ENCODE measurements at regions not wholly inside any gene's neighbourhood (a gene's known extent, or its start where the extent isn't known, plus 50 kb on each side); places are given as distances from the start of the nearest gene placed in this dataset.
"Not testable (repeated sequence)": the region's sequence is repeated elsewhere in the genome, so short reads cannot be mapped to it uniquely, and the experiment has no call there.

DNA sequence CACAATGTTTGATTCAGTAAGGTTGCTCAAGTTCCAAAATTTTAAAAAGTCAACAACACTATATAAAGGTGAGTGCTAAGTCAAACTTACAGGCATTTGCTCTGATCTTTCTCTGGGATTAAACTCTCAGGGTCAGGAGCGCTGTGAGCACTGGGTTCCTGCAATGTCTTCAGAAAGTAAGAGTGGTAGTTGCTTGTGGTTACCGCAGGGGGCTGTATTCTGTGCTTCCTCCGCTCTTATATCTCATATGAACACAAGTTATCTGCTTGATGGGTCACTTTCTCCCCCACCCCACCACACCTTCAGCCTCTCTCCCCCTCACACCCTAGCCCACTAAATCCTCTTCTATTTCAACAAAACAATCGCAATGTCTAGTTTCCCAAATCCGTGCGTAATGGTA lies 116.4 kb upstream of the IGSF1 start:
- TF ChIP-seq, protein P1, sequence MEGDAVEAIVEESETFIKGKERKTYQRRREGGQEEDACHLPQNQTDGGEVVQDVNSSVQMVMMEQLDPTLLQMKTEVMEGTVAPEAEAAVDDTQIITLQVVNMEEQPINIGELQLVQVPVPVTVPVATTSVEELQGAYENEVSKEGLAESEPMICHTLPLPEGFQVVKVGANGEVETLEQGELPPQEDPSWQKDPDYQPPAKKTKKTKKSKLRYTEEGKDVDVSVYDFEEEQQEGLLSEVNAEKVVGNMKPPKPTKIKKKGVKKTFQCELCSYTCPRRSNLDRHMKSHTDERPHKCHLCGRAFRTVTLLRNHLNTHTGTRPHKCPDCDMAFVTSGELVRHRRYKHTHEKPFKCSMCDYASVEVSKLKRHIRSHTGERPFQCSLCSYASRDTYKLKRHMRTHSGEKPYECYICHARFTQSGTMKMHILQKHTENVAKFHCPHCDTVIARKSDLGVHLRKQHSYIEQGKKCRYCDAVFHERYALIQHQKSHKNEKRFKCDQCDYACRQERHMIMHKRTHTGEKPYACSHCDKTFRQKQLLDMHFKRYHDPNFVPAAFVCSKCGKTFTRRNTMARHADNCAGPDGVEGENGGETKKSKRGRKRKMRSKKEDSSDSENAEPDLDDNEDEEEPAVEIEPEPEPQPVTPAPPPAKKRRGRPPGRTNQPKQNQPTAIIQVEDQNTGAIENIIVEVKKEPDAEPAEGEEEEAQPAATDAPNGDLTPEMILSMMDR (IDR thresholded peaks at IDR 0.05; ENCODE audit: control extremely low read depth, extremely low read depth): no peak
- H3K36me3 ChIP-seq (ENCODE audit: control insufficient read depth in 4 of 4, insufficient read depth in 4 of 4, low read length in 4 of 4): no peaks in the 10 kb centered on the region
- 46 to 69% methylated on average over 6 of the region's 6 CpGs for WGBS, 2 donors
- H3K27me3 ChIP-seq (ENCODE audit: control insufficient read depth in 3 of 3, insufficient read depth in 3 of 3, low read length in 2 of 3): peaks cover 0 to 45% (median 11%) of the 10 kb centered on the region in 3 donors
- no peak overlapping the region for H3K27ac ChIP-seq (ENCODE audit: low read depth in 1 of 2, low read length in 1 of 2)
- no peak overlapping the region for H3K9ac ChIP-seq (ENCODE audit: insufficient read depth in 1 of 2, low read length in 2 of 2)
- DNase-seq (no peak), ATAC-seq (ENCODE audit: insufficient read depth, low FRiP score) (no peak)
- no peaks in the 10 kb centered on the region for H3K4me1 ChIP-seq (ENCODE audit: control insufficient read depth in 5 of 5, insufficient read depth in 5 of 5, low read length in 5 of 5)
- H3K9me3 ChIP-seq (ENCODE audit: control insufficient read depth in 4 of 4, insufficient read depth in 3 of 4, low read length in 3 of 4): no peaks in the 10 kb centered on the region
- no peak overlapping the region for H3K4me3 ChIP-seq

DNA sequence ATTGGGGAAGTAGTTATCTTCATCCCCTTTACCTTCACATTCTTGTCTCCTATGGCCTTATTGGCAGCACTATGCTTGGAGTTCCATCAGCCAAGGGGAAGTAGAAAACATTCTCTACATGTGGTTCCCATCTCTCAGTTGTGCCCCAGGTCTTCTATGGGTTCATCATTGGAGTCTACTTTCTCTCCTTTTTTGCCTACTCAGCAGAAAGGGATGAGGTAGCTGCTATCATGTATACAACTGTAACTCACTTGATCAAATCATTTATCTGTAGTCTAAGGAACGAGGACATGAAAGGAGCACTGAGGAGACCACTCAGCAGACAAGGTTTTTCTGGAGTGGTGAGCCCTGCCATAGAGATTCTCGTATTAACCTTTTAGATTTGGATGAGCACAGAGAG lies 119.0 kb upstream of the OR13H1 start:
- H3K27me3 ChIP-seq (ENCODE audit: control insufficient read depth in 3 of 3, insufficient read depth in 3 of 3, low read length in 2 of 3): peaks cover 0 to 35% (median 12%) of the 10 kb centered on the region in 3 donors
- H3K9me3 ChIP-seq (ENCODE audit: control insufficient read depth in 4 of 4, insufficient read depth in 3 of 4, low read length in 3 of 4): peaks cover 0 to 2% (median 0%) of the 10 kb centered on the region in 4 donors
- H3K4me1 ChIP-seq (ENCODE audit: control insufficient read depth in 5 of 5, insufficient read depth in 5 of 5, low read length in 5 of 5): no peaks in the 10 kb centered on the region
- TF ChIP-seq, protein P1 (IDR thresholded peaks at IDR 0.05; ENCODE audit: control extremely low read depth, extremely low read depth): no peak
- 48 to 71% methylated on average over 2 of the region's 2 CpGs for WGBS, 2 donors
- DNase-seq: no peak
- no peak overlapping the region for H3K27ac ChIP-seq (ENCODE audit: low read depth in 1 of 2, low read length in 1 of 2)
- no peak overlapping the region for H3K4me3 ChIP-seq
- H3K9ac ChIP-seq (ENCODE audit: insufficient read depth in 1 of 2, low read length in 2 of 2): no peak overlapping the region
- ATAC-seq (ENCODE audit: insufficient read depth, low FRiP score): no peak
- H3K36me3 ChIP-seq (ENCODE audit: control insufficient read depth in 4 of 4, insufficient read depth in 4 of 4, low read length in 4 of 4): no peaks in the 10 kb centered on the region

DNA sequence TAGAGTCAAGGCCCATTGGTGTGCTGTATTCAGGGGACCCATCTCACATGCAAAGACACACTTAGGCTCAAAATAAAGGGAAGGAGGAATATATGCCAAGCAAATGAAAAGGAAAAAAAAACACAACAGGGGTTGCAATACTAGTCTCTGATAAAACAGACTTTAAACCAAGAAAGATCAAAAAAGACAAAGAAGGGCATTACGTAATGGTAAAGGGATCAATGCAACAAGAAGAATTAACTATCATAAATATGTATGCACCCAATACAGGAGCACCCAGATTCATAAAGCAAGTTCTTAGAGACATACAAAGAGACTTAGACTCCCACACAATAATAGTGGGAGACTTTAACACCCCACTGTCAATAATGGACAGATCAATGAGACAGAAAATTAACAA lies 113.4 kb upstream of the OR13H1 start:
- H3K27me3 ChIP-seq (ENCODE audit: control insufficient read depth in 3 of 3, insufficient read depth in 3 of 3, low read length in 2 of 3); DNase-seq; H3K27ac ChIP-seq (ENCODE audit: low read depth in 1 of 2, low read length in 1 of 2); H3K9me3 ChIP-seq (ENCODE audit: control insufficient read depth in 4 of 4, insufficient read depth in 3 of 4, low read length in 3 of 4); H3K9ac ChIP-seq (ENCODE audit: insufficient read depth in 1 of 2, low read length in 2 of 2); ATAC-seq (ENCODE audit: insufficient read depth, low FRiP score); H3K4me1 ChIP-seq (ENCODE audit: control insufficient read depth in 5 of 5, insufficient read depth in 5 of 5, low read length in 5 of 5); H3K36me3 ChIP-seq (ENCODE audit: control insufficient read depth in 4 of 4, insufficient read depth in 4 of 4, low read length in 4 of 4); H3K4me3 ChIP-seq: not testable (repeated sequence)
- WGBS, 2 donors: 79 to 83% methylated on average over 1 of the region's 1 CpG

DNA sequence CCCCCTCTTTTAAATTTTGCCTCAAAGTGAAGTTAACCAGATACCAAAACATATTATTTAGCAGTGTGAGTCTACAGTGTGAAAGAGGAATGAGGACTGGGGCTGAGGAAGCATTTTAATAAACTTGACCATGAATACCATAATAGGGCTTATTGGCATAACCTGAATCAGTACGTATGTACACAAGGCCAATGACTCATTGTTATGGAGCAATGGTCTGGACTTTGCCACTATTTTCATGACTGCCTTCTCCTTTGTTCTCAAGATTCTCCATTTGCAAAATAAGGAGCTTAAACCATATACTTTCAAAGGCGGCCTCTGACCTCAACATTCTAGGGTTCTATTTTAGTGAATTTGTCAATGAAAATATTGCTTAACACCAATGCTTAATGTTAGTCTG lies 102.8 kb upstream of the OR13H1 start:
- TF ChIP-seq, protein P1 (IDR thresholded peaks at IDR 0.05; ENCODE audit: control extremely low read depth, extremely low read depth): no peak

More for the DNA sequence above, 102.8 kb upstream of the OR13H1 start:
- H3K4me3 ChIP-seq: no peak overlapping the region
- no peaks in the 10 kb centered on the region for H3K9me3 ChIP-seq (ENCODE audit: control insufficient read depth in 4 of 4, insufficient read depth in 3 of 4, low read length in 3 of 4)
- DNase-seq (no peak), ATAC-seq (ENCODE audit: insufficient read depth, low FRiP score) (no peak)
- no peaks in the 10 kb centered on the region for H3K4me1 ChIP-seq (ENCODE audit: control insufficient read depth in 5 of 5, insufficient read depth in 5 of 5, low read length in 5 of 5)
- no peak overlapping the region for H3K27ac ChIP-seq (ENCODE audit: low read depth in 1 of 2, low read length in 1 of 2)
- H3K27me3 ChIP-seq (ENCODE audit: control insufficient read depth in 3 of 3, insufficient read depth in 3 of 3, low read length in 2 of 3): peaks cover 0 to 22% (median 11%) of the 10 kb centered on the region in 3 donors
- no peaks in the 10 kb centered on the region for H3K36me3 ChIP-seq (ENCODE audit: control insufficient read depth in 4 of 4, insufficient read depth in 4 of 4, low read length in 4 of 4)
- H3K9ac ChIP-seq (ENCODE audit: insufficient read depth in 1 of 2, low read length in 2 of 2): no peak overlapping the region
- WGBS, 2 donors: 65 to 94% methylated on average over 2 of the region's 2 CpGs
